GM12892 (cell line): ENCODE measurements at regions not wholly inside any gene's neighbourhood (a gene's known extent, or its start where the extent isn't known, plus 50 kb on each side); places are given as distances from the start of the nearest gene placed in this dataset.

Experiments
- POLR2A ChIP-seq: IDR thresholded peaks from 2 replicates; pipeline ENCODE4 v1.6.1; 2011; ENCODE audit warnings: low read depth, low read length, control low read depth
- POLR2AphosphoS5 ChIP-seq: IDR thresholded peaks from 2 replicates; pipeline ENCODE4 v1.6.1; 2011; ENCODE audit warnings: low read depth, low read length, control low read depth

DNA sequence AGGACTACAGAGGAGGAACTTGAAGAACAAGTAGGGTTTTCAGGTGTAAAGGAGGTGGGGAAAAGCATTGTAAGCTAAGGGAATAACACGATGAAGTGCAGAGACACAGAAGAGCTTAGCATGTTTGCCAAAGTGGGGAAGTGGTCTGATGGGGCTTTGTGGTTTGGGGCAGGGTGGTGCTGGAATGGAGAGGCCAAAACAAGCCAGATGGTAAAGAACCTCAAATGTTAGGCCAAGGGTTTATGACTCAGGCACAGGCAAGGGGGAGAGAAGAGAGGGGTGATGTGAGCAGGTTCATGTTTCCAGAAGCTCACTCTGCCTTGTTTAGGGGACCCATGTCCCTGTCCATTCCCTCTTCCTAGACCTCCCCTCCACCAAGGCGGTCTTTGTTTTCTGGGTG, 104.5 kb upstream of the YWHAQ start:
- TF ChIP-seq POLR2AphosphoS5 (no peak), POLR2A (no peak)
